GM19452 (cell line): ENCODE measurements at regions not wholly inside any gene's neighbourhood (a gene's known extent, or its start where the extent isn't known, plus 50 kb on each side); places are given as distances from the start of the nearest gene placed in this dataset.

Experiments used
- ATAC-seq: cut with Tn5 transposase; IDR thresholded peaks from one replicate; pipeline ENCODE4 v1.9.1; 2021; ENCODE audit not compliant: unreplicated experiment

DNA sequence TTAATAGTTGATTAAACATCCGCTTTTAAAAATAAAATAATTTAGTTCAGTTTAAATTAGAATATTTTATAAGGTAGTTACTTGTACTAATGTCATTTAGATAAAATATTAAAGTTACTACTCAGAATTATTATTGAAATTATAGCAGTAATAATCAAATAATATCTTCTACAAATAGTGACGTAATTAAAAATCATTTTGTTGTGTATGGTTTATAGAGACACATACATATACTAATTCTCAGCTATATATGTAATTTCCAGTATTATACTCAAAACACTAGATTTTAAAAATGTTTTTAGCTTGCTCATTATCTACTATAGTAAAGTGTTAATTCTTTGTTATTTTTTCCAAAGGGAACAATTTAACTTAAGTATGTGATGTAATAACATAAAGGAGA is 435.2 kb upstream of the MANEA start:
- ATAC-seq, result no peak

DNA sequence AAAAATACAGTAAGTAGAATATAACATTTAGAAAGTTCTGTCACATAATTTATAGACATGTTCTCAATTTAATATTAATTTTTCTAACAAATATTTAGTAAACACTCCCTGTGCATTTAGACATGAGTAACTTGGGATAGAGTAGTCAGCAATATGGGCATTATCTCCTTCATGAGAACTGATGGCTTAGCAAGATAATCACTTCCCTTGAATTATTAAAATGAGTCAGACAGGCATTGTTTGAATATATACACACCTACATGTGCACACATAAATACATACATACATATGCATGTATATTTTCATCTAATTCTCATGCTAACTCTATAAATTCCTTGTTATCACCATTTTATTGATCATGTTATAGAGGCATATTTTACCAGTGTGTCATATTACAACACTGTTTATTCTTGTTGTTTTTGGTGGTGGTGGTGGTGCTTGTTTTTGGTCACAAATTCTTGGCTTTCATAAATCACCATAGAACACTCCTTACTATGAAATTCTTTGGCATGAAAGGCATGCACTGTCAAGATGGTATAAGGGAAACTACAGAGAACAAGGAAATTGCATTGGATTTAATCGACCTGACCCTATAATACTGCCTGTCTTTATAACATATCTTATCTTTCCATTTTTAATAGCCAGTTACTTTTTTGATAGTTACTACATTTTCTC is 434.5 kb upstream of the MANEA start:
- ATAC-seq, result no peak

GRCh38 chr6:95143408-95144180 is 433.7 kb upstream of the MANEA start:
- ATAC-seq, result no peak

DNA sequence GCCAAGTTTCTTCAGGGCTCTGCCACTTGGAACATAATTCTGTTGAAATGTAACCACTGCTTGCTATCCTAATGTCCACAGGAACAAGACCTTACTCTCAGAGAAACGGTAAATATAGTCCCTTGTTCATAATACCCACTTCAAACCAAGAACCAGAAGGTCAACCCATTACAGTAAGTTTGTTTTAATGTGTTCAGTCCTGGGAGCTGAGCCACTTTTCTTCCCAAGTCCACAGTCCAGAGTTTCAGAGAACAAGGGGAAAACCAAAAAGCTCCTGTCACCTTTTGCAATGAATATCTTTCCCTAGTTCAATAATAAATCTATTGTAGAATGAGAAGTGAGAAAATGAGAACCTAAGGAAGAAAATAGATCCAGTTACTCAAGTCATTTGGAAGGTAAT is 431.9 kb upstream of the MANEA start:
- ATAC-seq, result no peak

- ATAC-seq, result no peak
Observed at GRCh38 chr6:95159557-95159956, 417.8 kb upstream of the MANEA start.

GRCh38 chr6:95169775-95170174 is 407.6 kb upstream of the MANEA start:
- ATAC-seq, result no peak

- ATAC-seq, result no peak
Observed at GRCh38 chr6:95175927-95176675, 401.2 kb upstream of the MANEA start.

DNA sequence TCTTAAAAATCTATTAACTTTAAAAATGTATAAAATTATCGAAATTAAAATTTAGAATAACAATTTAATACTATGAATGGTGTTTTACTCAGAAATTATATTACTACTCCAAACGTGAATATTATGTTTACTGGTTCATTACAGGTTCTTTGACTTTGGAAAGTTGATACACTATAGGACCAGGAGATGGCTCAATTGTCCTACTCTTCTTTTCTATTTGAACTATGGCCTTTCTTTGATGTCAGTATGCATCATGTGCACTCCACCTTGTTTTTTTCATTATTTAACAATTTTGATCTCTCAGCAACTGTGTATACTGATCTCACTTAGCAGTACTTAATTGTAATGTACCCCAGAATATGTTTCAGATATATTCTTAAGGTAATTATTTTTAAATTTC is 391.5 kb upstream of the MANEA start:
- no peak for ATAC-seq

DNA sequence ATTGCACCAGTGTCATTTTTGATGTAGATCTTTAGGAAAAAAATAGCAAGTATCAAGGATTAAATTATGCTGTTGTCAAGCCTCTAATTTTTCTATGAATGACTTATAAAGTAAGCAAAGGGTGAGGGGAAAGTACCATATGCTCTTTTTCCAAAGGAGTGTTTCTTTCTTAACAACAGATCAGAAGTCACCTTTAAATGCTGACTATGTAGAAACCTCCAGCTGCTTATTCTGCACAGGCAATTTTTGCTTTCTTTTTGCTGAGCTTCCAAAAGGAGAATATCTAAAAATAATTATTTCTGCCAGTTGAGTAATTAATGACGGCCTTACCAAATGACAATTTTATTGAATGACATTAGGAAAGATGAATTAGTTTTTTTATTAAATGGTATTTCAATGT is 390.6 kb upstream of the MANEA start:
- ATAC-seq, result no peak

GRCh38 chr6:95197590-95197989 is 379.7 kb upstream of the MANEA start:
- no peak for ATAC-seq

GRCh38 chr6:95203153-95203754 is 374.1 kb upstream of the MANEA start:
- peak; percentile 93 for ATAC-seq

DNA sequence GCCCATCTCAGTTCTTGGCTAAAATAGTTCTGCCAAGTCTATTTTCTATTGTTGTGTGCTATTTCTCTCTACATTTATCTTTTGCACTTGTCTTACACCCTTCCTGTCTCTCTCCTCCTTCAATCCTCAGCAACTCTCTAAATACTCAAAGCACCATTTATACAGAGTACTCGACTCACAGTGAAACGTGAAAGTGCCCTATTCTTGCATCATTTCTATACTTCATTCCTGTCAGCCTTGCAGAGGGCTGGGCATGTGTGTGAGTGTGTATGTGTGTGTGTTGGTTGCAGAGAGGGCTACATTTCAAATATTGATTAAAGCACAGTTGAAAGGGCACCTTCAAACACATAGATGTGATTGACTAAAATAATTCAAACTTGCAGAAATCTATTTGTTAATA is 373.2 kb upstream of the MANEA start:
- ATAC-seq, result no peak

DNA sequence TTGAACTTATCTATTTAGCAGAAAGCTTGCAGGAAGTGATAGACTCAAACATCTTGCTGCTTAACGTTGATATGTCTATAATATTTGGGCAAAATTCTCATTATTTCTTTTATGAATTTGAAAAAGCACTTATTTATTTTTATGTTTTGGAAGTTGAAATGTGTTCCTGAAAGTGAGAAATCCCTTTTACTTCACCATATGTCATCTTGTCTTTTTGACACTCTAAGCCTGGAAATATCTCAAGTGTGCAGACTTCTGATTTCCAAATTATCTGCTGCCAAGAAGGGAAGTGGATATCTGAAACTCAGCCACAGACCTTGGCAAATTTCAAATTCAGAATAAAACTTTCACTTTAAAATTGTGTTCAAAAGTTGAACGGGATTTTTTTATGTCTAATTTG is 368.7 kb upstream of the MANEA start:
- no peak for ATAC-seq

GRCh38 chr6:95209074-95209473 is 368.3 kb upstream of the MANEA start:
- no peak for ATAC-seq

DNA sequence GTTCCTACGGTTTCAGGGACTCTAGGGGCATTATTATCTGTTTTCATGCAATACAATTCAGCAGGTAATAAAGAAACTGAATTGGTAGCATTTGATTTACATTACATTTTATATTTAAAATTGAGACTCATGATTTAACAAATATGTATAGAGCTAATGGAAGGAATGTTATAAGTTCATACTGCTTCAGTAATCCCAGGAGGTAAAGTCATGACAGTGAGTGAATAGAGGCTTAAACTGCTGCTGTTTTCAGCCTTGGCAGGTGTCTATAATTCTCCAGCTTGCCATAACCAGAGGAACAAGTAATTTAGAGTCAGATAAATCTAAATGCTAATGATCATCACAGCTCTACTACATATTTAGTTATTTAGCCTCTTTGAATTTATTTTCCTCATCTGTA is 360.8 kb upstream of the MANEA start:
- ATAC-seq, result no peak

DNA sequence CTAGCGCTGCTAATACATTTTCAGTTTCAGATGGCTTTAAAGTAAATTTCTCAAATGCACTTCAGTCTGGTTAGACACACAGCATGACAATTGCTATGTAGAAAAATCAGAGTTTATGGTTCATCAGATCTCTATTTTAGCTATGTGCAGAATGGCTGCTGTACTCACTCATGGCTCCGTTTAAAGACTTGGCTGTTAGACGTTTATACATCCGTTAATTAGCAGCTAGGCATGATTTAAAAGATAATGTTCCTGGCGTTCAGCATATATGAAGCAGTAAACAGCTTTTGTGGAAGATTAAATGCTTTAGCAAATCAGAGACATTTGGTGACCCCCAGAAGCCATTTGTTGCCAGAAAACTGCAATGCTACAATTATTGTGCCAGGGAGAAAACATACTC is 350.0 kb upstream of the MANEA start:
- no peak for ATAC-seq

- no peak for ATAC-seq
Observed at GRCh38 chr6:95228636-95229035, 348.7 kb upstream of the MANEA start.

GRCh38 chr6:95230071-95230740 is 347.1 kb upstream of the MANEA start:
- no peak for ATAC-seq

- no peak for ATAC-seq
Observed at GRCh38 chr6:95231416-95231815, 345.9 kb upstream of the MANEA start.

DNA sequence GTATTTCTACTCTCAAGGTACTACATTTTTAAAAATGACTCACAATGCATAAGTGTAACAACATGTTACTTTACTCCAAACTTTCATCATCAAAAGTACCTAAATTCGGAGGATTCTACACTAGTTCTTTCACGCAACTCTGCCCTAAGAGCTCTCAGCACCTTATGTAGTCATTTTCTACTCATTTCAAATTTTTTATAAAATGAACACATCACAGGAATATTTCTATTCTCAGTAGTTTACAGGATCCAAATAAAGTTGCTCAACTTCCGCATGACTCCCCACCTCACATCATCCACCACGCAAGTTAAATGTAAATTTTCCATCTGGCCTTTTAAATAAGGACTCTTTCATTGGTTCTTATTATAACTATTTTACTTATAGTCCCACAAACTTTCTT is 344.9 kb upstream of the MANEA start:
- ATAC-seq, result no peak

GRCh38 chr6:95233879-95234278 is 343.5 kb upstream of the MANEA start:
- no peak for ATAC-seq
